Kidney (tissue), 13 donors: ENCODE measurements at regions not wholly inside any gene's neighbourhood (a gene's known extent, or its start where the extent isn't known, plus 50 kb on each side); places are given as distances from the start of the nearest gene placed in this dataset.

Experiments used
- DNase-seq, 5 donors: peaks; one replicate each; pipeline ENCODE4 v3.0.0-alpha.2; 2013 to 2020
- FAIRE-seq: peaks from 2 replicates; lab custom pipeline; 2012; peaks lifted over from hg19 to GRCh38; lab: Jason Lieb, UNC
- H3K27ac ChIP-seq, 2 donors: one replicate each; pipeline ENCODE4 v1.7.0; 2013; ENCODE audit warnings: low read depth in 2 of 2, low read length in 2 of 2, inconsistent platforms in 1 of 2
- H3K27me3 ChIP-seq: one replicate; pipeline ENCODE4 v1.7.1; 2013; ENCODE audit warnings: low read length, inconsistent platforms; ENCODE audit not compliant: control insufficient read depth, insufficient read depth
- H3K36me3 ChIP-seq, 3 donors: one replicate each; pipeline versions ENCODE4 v1.7.0 to v1.7.1; 2013; ENCODE audit warnings: low read length in 3 of 3, control low read depth in 1 of 3, inconsistent platforms in 1 of 3; ENCODE audit not compliant: insufficient read depth in 3 of 3, control insufficient read depth in 2 of 3
- H3K4me1 ChIP-seq, 3 donors: one replicate each; pipeline versions ENCODE4 v1.7.0 to v1.7.1; 2013; ENCODE audit warnings: low read length in 3 of 3, inconsistent platforms in 1 of 3, low read depth in 1 of 3; ENCODE audit not compliant: control insufficient read depth in 2 of 3, insufficient read depth in 2 of 3
- H3K4me3 ChIP-seq, 3 donors: one replicate each; pipeline versions ENCODE4 v1.7.0 to v1.8.1; 2013; ENCODE audit warnings: low read length in 3 of 3, control low read depth in 1 of 3, inconsistent platforms in 1 of 3
- H3K9ac ChIP-seq, 3 donors: one replicate each; pipeline versions ENCODE4 v1.7.0 to v1.7.1; 2013; ENCODE audit warnings: low read length in 3 of 3, control low read depth in 1 of 3, inconsistent platforms in 1 of 3
- H3K9me3 ChIP-seq, 3 donors: one replicate each; pipeline versions ENCODE4 v1.7.0 to v1.7.1; 2013; ENCODE audit warnings: low read length in 3 of 3, control low read depth in 1 of 3, inconsistent platforms in 1 of 3; ENCODE audit not compliant: control insufficient read depth in 2 of 3, insufficient read depth in 1 of 3
- intact Hi-C: fragments of 100-400 bp; cut with DNase I; formaldehyde crosslinking; loops from one replicate; pipeline ENCODE4 v1.11.1; 2022
- TF ChIP-seq, protein P1 (sequence below): IDR thresholded peaks from 3 replicates; pipeline ENCODE4 v1.5.1; 2012; ENCODE audit warnings: mild to moderate bottlenecking, moderate library complexity, borderline replicate concordance; ENCODE audit not compliant: insufficient read depth; ENCODE audit errors: extremely low read depth
- donor health status: control.
- donor health status: control.
- donor health status: control.
- donor health status: control.
- donor health status: control.
- donor health status: DM: yes; HTN: yes; CAD: no.
- donor health status: Normal renal cell carcinoma (clear cell type).

DNA sequence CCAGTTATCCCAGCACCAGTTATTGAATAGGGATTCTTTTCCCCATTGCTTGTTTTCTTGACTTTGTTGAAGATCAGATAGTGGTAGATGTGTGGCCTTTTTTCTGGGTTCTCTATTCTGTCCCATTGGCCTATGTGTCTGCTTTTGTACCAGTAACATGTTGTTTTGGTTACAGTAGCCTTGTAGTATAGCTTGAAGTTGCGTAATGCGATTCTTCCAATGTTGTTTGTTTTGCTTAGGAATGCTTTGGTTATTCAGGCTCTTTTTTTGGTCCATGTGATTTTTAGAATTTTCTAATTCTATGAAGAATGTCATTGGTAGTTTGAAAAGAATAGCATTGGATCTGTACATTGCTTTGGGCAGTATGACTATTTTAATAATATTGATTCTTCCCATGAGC lies 94.3 kb upstream of the CHMP2B start:
- no peak overlapping the region for H3K27ac ChIP-seq
- intact Hi-C loops, result no loop called here
- FAIRE-seq (no peak), DNase-seq (no peak)
- H3K4me3 ChIP-seq, result no peak overlapping the region
- H3K9ac ChIP-seq, result no peak overlapping the region
- no peaks in the 10 kb centered on the region for H3K4me1 ChIP-seq
- H3K9me3 ChIP-seq, result no peaks in the 10 kb centered on the region
- no peaks in the 10 kb centered on the region for H3K27me3 ChIP-seq
- no peaks in the 10 kb centered on the region for H3K36me3 ChIP-seq
- TF ChIP-seq, protein P1, sequence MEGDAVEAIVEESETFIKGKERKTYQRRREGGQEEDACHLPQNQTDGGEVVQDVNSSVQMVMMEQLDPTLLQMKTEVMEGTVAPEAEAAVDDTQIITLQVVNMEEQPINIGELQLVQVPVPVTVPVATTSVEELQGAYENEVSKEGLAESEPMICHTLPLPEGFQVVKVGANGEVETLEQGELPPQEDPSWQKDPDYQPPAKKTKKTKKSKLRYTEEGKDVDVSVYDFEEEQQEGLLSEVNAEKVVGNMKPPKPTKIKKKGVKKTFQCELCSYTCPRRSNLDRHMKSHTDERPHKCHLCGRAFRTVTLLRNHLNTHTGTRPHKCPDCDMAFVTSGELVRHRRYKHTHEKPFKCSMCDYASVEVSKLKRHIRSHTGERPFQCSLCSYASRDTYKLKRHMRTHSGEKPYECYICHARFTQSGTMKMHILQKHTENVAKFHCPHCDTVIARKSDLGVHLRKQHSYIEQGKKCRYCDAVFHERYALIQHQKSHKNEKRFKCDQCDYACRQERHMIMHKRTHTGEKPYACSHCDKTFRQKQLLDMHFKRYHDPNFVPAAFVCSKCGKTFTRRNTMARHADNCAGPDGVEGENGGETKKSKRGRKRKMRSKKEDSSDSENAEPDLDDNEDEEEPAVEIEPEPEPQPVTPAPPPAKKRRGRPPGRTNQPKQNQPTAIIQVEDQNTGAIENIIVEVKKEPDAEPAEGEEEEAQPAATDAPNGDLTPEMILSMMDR, result no peak

DNA sequence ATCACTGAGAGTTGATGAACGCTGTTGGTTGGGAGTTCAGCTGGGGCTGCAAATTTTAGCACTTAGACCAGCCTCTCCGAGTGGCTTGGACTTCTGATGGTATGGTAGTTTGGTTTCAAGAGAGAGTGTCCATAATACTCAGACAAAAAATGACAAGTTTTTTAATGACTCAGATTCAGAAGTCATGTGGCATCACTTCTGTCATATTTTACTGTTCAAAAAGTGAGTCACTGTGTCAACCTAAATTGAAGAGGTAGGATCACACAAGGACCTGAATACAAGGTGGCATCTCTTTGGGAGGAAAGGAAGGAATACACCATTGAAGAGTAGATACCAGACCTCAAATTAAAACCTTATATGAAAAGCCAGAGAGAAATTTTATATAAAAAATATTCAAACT lies 99.1 kb upstream of the CHMP2B start:
- TF ChIP-seq, protein P1, result no peak
- DNase-seq, result no peak
- H3K27ac ChIP-seq, result no peak overlapping the region

DNA sequence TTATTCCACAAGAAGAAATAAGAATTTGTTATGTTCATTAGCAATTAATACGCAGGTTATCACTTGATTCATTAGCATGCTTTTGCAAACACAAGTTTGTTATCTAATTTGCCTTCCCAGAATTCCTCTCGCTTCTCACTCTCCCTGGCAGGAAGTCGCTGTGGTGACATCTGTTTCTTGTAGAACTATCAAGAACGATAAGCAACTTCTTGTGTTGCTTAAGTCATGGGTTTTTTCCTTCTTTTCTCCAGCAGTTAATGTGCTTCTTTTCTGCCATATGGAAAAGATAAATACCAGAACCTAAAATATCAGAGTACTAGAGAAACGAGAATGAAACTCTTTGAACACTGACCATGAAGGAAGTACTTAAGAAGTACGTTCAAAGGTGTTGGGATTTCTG lies 99.8 kb upstream of the CHMP2B start:
- Histone ChIP-seq H3K4me1 (no peaks in the 10 kb centered on the region), H3K9ac (no peak overlapping the region), H3K4me3 (no peak overlapping the region), H3K27me3 (no peaks in the 10 kb centered on the region), H3K27ac (no peak overlapping the region), H3K9me3 (no peaks in the 10 kb centered on the region), H3K36me3 (no peaks in the 10 kb centered on the region)
- FAIRE-seq, result no peak
- no peak for DNase-seq
- intact Hi-C loops, result no loop called here
- TF ChIP-seq, protein P1, result no peak

More for the DNA sequence above, 99.1 kb upstream of the CHMP2B start:
- intact Hi-C loops, result no loop called here
- Histone ChIP-seq H3K9ac (no peak overlapping the region), H3K4me1 (no peaks in the 10 kb centered on the region), H3K36me3 (no peaks in the 10 kb centered on the region), H3K4me3 (no peak overlapping the region), H3K27me3 (no peaks in the 10 kb centered on the region), H3K9me3 (no peaks in the 10 kb centered on the region)
- no peak for FAIRE-seq

DNA sequence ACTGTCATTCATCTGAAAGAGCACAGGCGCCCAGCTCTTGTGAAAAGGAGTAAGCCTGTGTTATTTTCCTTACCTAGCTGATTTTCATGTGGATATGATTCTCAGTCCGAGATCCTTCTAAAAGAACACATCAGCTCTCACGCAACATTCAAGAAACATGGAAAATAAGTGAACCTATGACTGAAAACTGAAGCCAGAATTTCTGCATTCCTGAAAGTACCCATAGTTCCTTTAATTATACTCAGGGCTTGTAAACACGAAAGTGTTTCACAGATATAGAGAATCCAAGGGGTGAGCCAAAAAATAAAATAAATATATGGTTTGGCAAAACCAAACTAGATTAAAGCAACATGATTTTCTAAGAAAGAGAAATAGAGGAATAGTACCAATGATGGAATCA lies 100.8 kb upstream of the CHMP2B start:
- no peaks in the 10 kb centered on the region for H3K4me1 ChIP-seq
- TF ChIP-seq, protein P1, result no peak
- DNase-seq, result no peak
- H3K27me3 ChIP-seq, result no peaks in the 10 kb centered on the region
- H3K4me3 ChIP-seq, result no peak overlapping the region
- no peak overlapping the region for H3K27ac ChIP-seq
- intact Hi-C loops, result no loop called here
- H3K36me3 ChIP-seq, result no peaks in the 10 kb centered on the region
- no peak overlapping the region for H3K9ac ChIP-seq
- no peaks in the 10 kb centered on the region for H3K9me3 ChIP-seq
- no peak for FAIRE-seq
